HG03039 (cell line): ENCODE measurements at regions not wholly inside any gene's neighbourhood (a gene's known extent, or its start where the extent isn't known, plus 50 kb on each side); places are given as distances from the start of the nearest gene placed in this dataset.
"Not testable (repeated sequence)": the region's sequence is repeated elsewhere in the genome, so short reads cannot be mapped to it uniquely, and the experiment has no call there.

Source experiments
- ATAC-seq: cut with Tn5 transposase; IDR thresholded peaks from one replicate; pipeline ENCODE4 v1.9.1; 2021; ENCODE audit warnings: mild to moderate bottlenecking, moderate library complexity; ENCODE audit not compliant: unreplicated experiment

GRCh38 chrX:44675362-44676024 lies 132.8 kb upstream of the FUNDC1 start:
- ATAC-seq = no peak

DNA sequence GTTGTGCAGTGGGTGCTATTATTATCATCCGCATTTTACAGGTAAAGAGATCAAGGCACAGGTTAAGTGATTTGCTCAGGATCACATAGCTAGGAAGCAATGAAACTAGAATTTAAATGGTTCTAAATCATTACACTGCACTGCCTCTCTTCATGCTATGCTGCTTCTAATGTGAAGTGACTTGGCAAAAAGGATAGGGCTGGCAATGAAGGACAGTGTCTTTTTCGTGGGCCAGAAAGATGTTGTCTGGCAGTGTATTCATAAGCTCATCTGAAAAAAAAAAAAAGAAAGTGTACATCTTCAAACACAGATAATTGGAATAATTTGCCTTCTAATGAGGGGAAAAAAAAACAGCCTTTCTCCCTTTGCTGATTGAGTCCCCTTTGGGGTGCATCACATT lies 132.2 kb upstream of the FUNDC1 start:
- ATAC-seq = no peak

- ATAC-seq = no peak
These were observed 127.0 kb upstream of the FUNDC1 start for GRCh38 chrX:44669626-44670025.

- no peak for ATAC-seq
These were observed 125.1 kb upstream of the FUNDC1 start for GRCh38 chrX:44667771-44668170.

DNA sequence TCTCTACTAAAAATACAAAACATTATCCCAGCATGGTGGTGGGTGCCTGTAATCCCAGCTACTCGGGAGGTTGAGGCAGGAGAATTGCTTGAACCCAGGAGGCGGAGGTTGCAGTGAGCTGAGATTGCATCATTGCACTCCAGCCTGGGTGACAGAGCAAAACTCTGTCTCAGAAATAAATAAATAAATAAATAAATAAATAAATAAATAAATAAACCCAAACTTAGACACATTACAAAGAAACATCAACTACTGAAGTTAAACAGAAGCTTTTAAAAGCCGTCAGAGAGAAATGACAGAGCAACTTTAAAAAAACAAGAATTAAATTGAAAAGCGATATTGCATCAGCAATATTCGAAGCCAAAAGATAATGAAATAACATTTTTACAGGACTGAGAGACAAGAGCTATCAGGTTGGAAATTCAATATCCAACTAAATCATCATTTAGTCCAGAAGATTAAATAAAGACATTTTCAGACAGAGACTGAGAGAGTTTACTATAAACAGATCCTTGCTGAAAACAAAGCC lies 115.1 kb upstream of the FUNDC1 start:
- ATAC-seq = not testable (repeated sequence)

DNA sequence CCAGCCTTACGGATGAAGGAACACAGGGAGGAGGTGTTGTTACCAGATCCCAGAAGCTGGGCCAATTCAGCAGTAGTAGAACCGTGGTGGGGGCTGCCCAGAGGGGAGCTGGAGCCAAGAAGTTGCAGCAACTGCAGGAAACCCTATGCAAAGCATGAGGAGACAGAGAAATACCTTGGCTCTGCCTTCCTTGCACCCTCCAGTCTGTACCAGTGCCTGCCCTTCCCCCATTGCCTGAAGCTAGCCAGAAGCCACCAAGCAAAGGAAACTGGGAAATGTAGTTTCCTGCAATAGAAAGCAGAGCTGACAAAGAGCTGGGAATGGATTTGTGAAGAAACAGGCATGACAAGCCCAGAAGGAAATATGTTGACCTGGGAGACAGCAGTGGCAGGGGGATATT lies 108.7 kb upstream of the FUNDC1 start:
- ATAC-seq = no peak

DNA sequence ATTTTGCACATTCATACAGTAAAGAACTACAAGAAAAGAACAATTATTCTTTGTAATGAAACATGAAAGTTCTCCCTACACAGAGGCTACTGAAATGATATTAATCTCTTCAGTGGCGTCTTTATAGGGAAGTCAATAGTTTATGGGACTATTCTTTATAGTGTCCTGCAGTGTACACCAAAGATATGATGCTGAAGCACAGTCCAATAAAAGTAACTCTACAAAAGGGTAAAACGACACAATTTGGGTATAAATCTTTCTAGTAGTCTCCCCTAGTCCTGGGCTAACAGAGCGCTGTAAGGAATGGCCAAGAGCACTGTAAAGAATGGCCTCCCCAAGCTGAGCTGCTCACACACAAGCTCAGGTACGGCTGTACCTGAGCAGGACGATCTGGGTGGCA lies 101.1 kb upstream of the FUNDC1 start:
- no peak for ATAC-seq

DNA sequence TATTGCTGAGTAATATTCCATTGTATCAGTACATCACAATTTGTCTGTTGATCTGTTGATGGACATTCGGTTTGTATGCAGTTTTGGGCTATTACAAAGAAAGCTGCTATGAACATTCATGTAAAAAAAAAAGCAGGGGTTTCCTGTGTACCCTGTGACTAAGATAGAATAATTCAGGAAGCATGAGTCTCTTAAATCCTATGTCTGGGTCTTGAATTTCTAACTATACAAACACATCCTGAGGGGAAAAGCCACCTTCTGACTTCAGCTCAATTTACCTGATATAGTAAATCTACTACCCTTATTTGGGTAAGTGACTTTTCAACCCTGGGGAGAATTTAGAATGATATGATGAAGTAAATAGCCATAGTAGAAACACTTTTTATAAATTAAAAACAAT lies 94.6 kb upstream of the FUNDC1 start:
- no peak for ATAC-seq

- ATAC-seq = no peak
These were observed 78.4 kb upstream of the FUNDC1 start for GRCh38 chrX:44621078-44621477.

- no peak for ATAC-seq
These were observed 76.4 kb upstream of the FUNDC1 start for GRCh38 chrX:44619039-44619438.

GRCh38 chrX:44596277-44596676 lies 53.6 kb upstream of the FUNDC1 start:
- ATAC-seq = peak; percentile 81
